Activated CD4-positive, alpha-beta memory T cell treated with anti-CD3 and anti-CD28 coated beads, Interleukin-2, amount 10 ng/mL, durations not matched to agents 7 days and 5 days (primary cell): ENCODE measurements at regions not wholly inside any gene's neighbourhood (a gene's known extent, or its start where the extent isn't known, plus 50 kb on each side); places are given as distances from the start of the nearest gene placed in this dataset.
A peak's percentile ranks its signal among the peaks of the same experiment; 100 is the strongest.
"Not testable (repeated sequence)": the region's sequence is repeated elsewhere in the genome, so short reads cannot be mapped to it uniquely, and the experiment has no call there.

Experiments used
- CTCF ChIA-PET: fragments of 350-600 bp; sonication (Branson Sonifier 250); formaldehyde crosslinking; loops from one replicate; lab custom pipeline; 2021; ENCODE audit warnings: antibody characterized with exemption, inconsistent platforms; lab: Charles Lee
- POLR2A ChIA-PET: fragments of 350-600 bp; sonication (Branson Sonifier 250); formaldehyde crosslinking; loops from one replicate; lab custom pipeline; 2021; ENCODE audit warnings: antibody characterized with exemption; lab: Charles Lee
- DNase-seq: peaks from one replicate; pipeline ENCODE4 v3.0.0-alpha.2; 2020
- H3K27ac Mint-ChIP-seq: one replicate; pipeline ENCODE4 v1.8.0; 2021; ENCODE audit warnings: mild to moderate bottlenecking, mixed read lengths
- H3K27me3 Mint-ChIP-seq: one replicate; pipeline ENCODE4 v1.8.0; 2021; ENCODE audit warnings: mixed read lengths
- H3K36me3 Mint-ChIP-seq: one replicate; pipeline ENCODE4 v1.8.0; 2021; ENCODE audit warnings: low read depth, mixed read lengths
- H3K4me1 Mint-ChIP-seq: one replicate; pipeline ENCODE4 v1.8.0; 2021; ENCODE audit warnings: mixed read lengths
- H3K4me3 Mint-ChIP-seq: one replicate; pipeline ENCODE4 v1.8.0; 2021; ENCODE audit warnings: mild to moderate bottlenecking, mixed read lengths
- H3K9me3 Mint-ChIP-seq: one replicate; pipeline ENCODE4 v1.8.0; 2021; ENCODE audit warnings: mixed read lengths

GRCh38 chr15:22599526-22600320 lies 141.0 kb downstream of the GOLGA6L22 start:
- POLR2A ChIA-PET, H3K27me3 Mint-ChIP-seq, H3K4me3 Mint-ChIP-seq, H3K36me3 Mint-ChIP-seq, DNase-seq, H3K9me3 Mint-ChIP-seq, H3K4me1 Mint-ChIP-seq, H3K27ac Mint-ChIP-seq: not testable (repeated sequence)
- CTCF ChIA-PET, result interaction anchor here (0.7 kb wide), 2 partner anchors 398 to 436 kb away, joined by 3 to 4 read pairs; no protein-coding TSS in a partner anchor

- CTCF ChIA-PET, DNase-seq, H3K4me1 Mint-ChIP-seq, POLR2A ChIA-PET, H3K4me3 Mint-ChIP-seq, H3K9me3 Mint-ChIP-seq, H3K27me3 Mint-ChIP-seq, H3K36me3 Mint-ChIP-seq, H3K27ac Mint-ChIP-seq: not testable (repeated sequence)
Measured at GRCh38 chr15:22616976-22617375, 158.3 kb downstream of the GOLGA6L22 start.

GRCh38 chr15:22631789-22632188 lies 154.7 kb upstream of the NIPA1 start:
- H3K27ac Mint-ChIP-seq, CTCF ChIA-PET, POLR2A ChIA-PET, H3K36me3 Mint-ChIP-seq, H3K4me1 Mint-ChIP-seq, H3K4me3 Mint-ChIP-seq, H3K27me3 Mint-ChIP-seq, H3K9me3 Mint-ChIP-seq, DNase-seq: not testable (repeated sequence)

GRCh38 chr15:22639983-22640382 lies 146.5 kb upstream of the NIPA1 start:
- H3K4me1 Mint-ChIP-seq, H3K36me3 Mint-ChIP-seq, H3K4me3 Mint-ChIP-seq, H3K27ac Mint-ChIP-seq, DNase-seq, POLR2A ChIA-PET, CTCF ChIA-PET, H3K9me3 Mint-ChIP-seq, H3K27me3 Mint-ChIP-seq: not testable (repeated sequence)

- H3K4me1 Mint-ChIP-seq, POLR2A ChIA-PET, H3K36me3 Mint-ChIP-seq, DNase-seq, H3K27ac Mint-ChIP-seq, CTCF ChIA-PET, H3K9me3 Mint-ChIP-seq, H3K4me3 Mint-ChIP-seq: not testable (repeated sequence)
- peaks cover 27% of the 10 kb centered on the region for H3K27me3 Mint-ChIP-seq
Measured at GRCh38 chr15:22649458-22649857, 137.0 kb upstream of the NIPA1 start.

- H3K9me3 Mint-ChIP-seq, H3K4me3 Mint-ChIP-seq, H3K36me3 Mint-ChIP-seq, H3K4me1 Mint-ChIP-seq, H3K27ac Mint-ChIP-seq, DNase-seq, POLR2A ChIA-PET: not testable (repeated sequence)
- H3K27me3 Mint-ChIP-seq, result peaks cover 27% of the 10 kb centered on the region
- CTCF ChIA-PET, result interaction anchor here (0.6 kb wide), 1 partner anchor 150 kb away, joined by 6 read pairs; no protein-coding TSS in a partner anchor
Measured at GRCh38 chr15:22651179-22651578, 135.3 kb upstream of the NIPA1 start.

GRCh38 chr15:22664294-22665058 lies 122.0 kb upstream of the NIPA1 start:
- DNase-seq, H3K9me3 Mint-ChIP-seq, POLR2A ChIA-PET, H3K27ac Mint-ChIP-seq, H3K36me3 Mint-ChIP-seq, H3K4me3 Mint-ChIP-seq, CTCF ChIA-PET: not testable (repeated sequence)
- Mint-ChIP-seq H3K4me1 (peaks cover 10% of the 10 kb centered on the region), H3K27me3 (peaks cover 33% of the 10 kb centered on the region)

- H3K36me3 Mint-ChIP-seq, DNase-seq, H3K27ac Mint-ChIP-seq, CTCF ChIA-PET, POLR2A ChIA-PET, H3K9me3 Mint-ChIP-seq: not testable (repeated sequence)
- Mint-ChIP-seq H3K4me1 (peaks cover 10% of the 10 kb centered on the region), H3K27me3 (peaks cover 33% of the 10 kb centered on the region), H3K4me3 (peak overlapping the region; percentile 49)
Measured at GRCh38 chr15:22665059-22665702, 121.3 kb upstream of the NIPA1 start.

GRCh38 chr15:22665711-22666110 lies 120.7 kb upstream of the NIPA1 start:
- Mint-ChIP-seq H3K27me3 (peaks cover 31% of the 10 kb centered on the region), H3K4me1 (peaks cover 10% of the 10 kb centered on the region)
- H3K4me3 Mint-ChIP-seq, H3K36me3 Mint-ChIP-seq, DNase-seq, CTCF ChIA-PET, POLR2A ChIA-PET, H3K27ac Mint-ChIP-seq, H3K9me3 Mint-ChIP-seq: not testable (repeated sequence)

GRCh38 chr15:22684786-22685185 lies 101.7 kb upstream of the NIPA1 start:
- DNase-seq, H3K4me3 Mint-ChIP-seq, H3K9me3 Mint-ChIP-seq, CTCF ChIA-PET, H3K4me1 Mint-ChIP-seq, H3K36me3 Mint-ChIP-seq, H3K27ac Mint-ChIP-seq, POLR2A ChIA-PET, H3K27me3 Mint-ChIP-seq: not testable (repeated sequence)

GRCh38 chr15:22699881-22700280 lies 86.6 kb upstream of the NIPA1 start:
- H3K27ac Mint-ChIP-seq, H3K36me3 Mint-ChIP-seq, POLR2A ChIA-PET, H3K4me3 Mint-ChIP-seq, H3K9me3 Mint-ChIP-seq, DNase-seq, CTCF ChIA-PET, H3K27me3 Mint-ChIP-seq, H3K4me1 Mint-ChIP-seq: not testable (repeated sequence)

GRCh38 chr15:22710831-22711341 lies 75.6 kb upstream of the NIPA1 start:
- DNase-seq, H3K4me3 Mint-ChIP-seq, H3K9me3 Mint-ChIP-seq, CTCF ChIA-PET, H3K36me3 Mint-ChIP-seq, POLR2A ChIA-PET, H3K27ac Mint-ChIP-seq, H3K4me1 Mint-ChIP-seq: not testable (repeated sequence)
- H3K27me3 Mint-ChIP-seq, result peaks cover 22% of the 10 kb centered on the region

- CTCF ChIA-PET, H3K9me3 Mint-ChIP-seq, H3K4me3 Mint-ChIP-seq, POLR2A ChIA-PET, DNase-seq, H3K36me3 Mint-ChIP-seq, H3K4me1 Mint-ChIP-seq, H3K27ac Mint-ChIP-seq: not testable (repeated sequence)
- peaks cover 37% of the 10 kb centered on the region for H3K27me3 Mint-ChIP-seq
Measured at GRCh38 chr15:22713933-22714332, 72.5 kb upstream of the NIPA1 start.
